Omental fat pad (tissue), 3 donors: ENCODE measurements at regions not wholly inside any gene's neighbourhood (a gene's known extent, or its start where the extent isn't known, plus 50 kb on each side); places are given as distances from the start of the nearest gene placed in this dataset.

Source experiments
- ATAC-seq: fragments of 150-250 bp; one replicate; pipeline ENCODE4 v1.9.1; 2016; ENCODE audit warnings: mild to moderate bottlenecking, moderate library complexity; ENCODE audit not compliant: low FRiP score
- DNase-seq: peaks from one replicate; pipeline ENCODE4 v3.0.0-alpha.2; 2019; ENCODE audit warnings: low spot score
- CTCF ChIP-seq, 3 donors: fragments of 450-650 bp; IDR thresholded peaks; one replicate each; pipeline ENCODE4 v1.5.1; 2016 to 2017; ENCODE audit warnings: antibody characterized with exemption in 3 of 3, mild to moderate bottlenecking in 3 of 3, moderate library complexity in 2 of 3

GRCh38 chr12:75714462-75715322 lies 203.3 kb upstream of the KRR1 start:
- ATAC-seq: no peak

GRCh38 chr12:75713434-75713833 lies 202.0 kb upstream of the KRR1 start:
- no peak for ATAC-seq
- no peak for TF ChIP-seq CTCF (IDR thresholded peaks at IDR 0.05)
- no peak for DNase-seq

More at GRCh38 chr12:75714462-75715322, 203.3 kb upstream of the KRR1 start:
- no peak for TF ChIP-seq CTCF (IDR thresholded peaks at IDR 0.05)
- DNase-seq: no peak

- no peak for TF ChIP-seq CTCF (IDR thresholded peaks at IDR 0.05)
- DNase-seq (no peak), ATAC-seq (no peak)
Measured at GRCh38 chr12:75712223-75712622, 200.8 kb upstream of the KRR1 start.

GRCh38 chr12:75711271-75711670 lies 199.9 kb upstream of the KRR1 start:
- ATAC-seq: no peak
- DNase-seq: no peak
- TF ChIP-seq CTCF (IDR thresholded peaks at IDR 0.05): no peak

GRCh38 chr12:75710361-75711069 lies 199.1 kb upstream of the KRR1 start:
- TF ChIP-seq CTCF (IDR thresholded peaks at IDR 0.05): no peak
- no peak for DNase-seq
- ATAC-seq: no peak

GRCh38 chr12:75709503-75709902 lies 198.1 kb upstream of the KRR1 start:
- TF ChIP-seq CTCF (IDR thresholded peaks at IDR 0.05): no peak

More at GRCh38 chr12:75709503-75709902, 198.1 kb upstream of the KRR1 start:
- DNase-seq (no peak), ATAC-seq (no peak)
